Natural killer cell (primary cell): ENCODE measurements at regions not wholly inside any gene's neighbourhood (a gene's known extent, or its start where the extent isn't known, plus 50 kb on each side); places are given as distances from the start of the nearest gene placed in this dataset.

Source experiments
- ATAC-seq, 3 donors: fragments of 150-1000 bp in 2 of 3; fragments of 200-7000 bp in 1 of 3; cut with Tn5 transposase; 1 replicate in 1 of 3; 2 replicates in 2 of 3; pipeline ENCODE4 v1.10.0; 2021; ENCODE audit warnings: mild to moderate bottlenecking in 2 of 3, moderate library complexity in 2 of 3
- DNase-seq, 2 donors: peaks; one replicate each; pipeline versions ENCODE4 v3.0.0 to v3.0.0-alpha.2; 2013 to 2021; ENCODE audit warnings: mixed read lengths in 1 of 2
- H3K27ac ChIP-seq: one replicate; pipeline ENCODE4 v1.5.1; 2013; ENCODE audit warnings: mild to moderate bottlenecking, low read length
- H3K27me3 ChIP-seq: one replicate; pipeline ENCODE4 v1.6.1; 2013; ENCODE audit warnings: low read length; ENCODE audit not compliant: control insufficient read depth, insufficient read depth
- H3K36me3 ChIP-seq: one replicate; pipeline ENCODE4 v1.6.1; 2013; ENCODE audit warnings: low read length; ENCODE audit not compliant: control insufficient read depth, insufficient read depth
- H3K4me1 ChIP-seq: one replicate; pipeline ENCODE4 v1.6.1; 2013; ENCODE audit warnings: low read length; ENCODE audit not compliant: control insufficient read depth, insufficient read depth
- H3K4me3 ChIP-seq: one replicate; pipeline ENCODE4 v1.5.1; 2013; ENCODE audit warnings: low read length
- H3K9me3 ChIP-seq: one replicate; pipeline ENCODE4 v1.6.1; 2013; ENCODE audit warnings: low read length; ENCODE audit not compliant: control insufficient read depth, insufficient read depth
- H3K27ac Mint-ChIP-seq, 2 donors: one replicate each; pipeline ENCODE4 v1.8.0; 2022; ENCODE audit warnings: mild to moderate bottlenecking in 2 of 2, mixed read lengths in 2 of 2, moderate library complexity in 1 of 2
- H3K27me3 Mint-ChIP-seq, 2 donors: one replicate each; pipeline ENCODE4 v1.8.0; 2022; ENCODE audit warnings: low read depth in 2 of 2, mixed read lengths in 2 of 2
- H3K36me3 Mint-ChIP-seq: one replicate; pipeline ENCODE4 v1.8.0; 2022; ENCODE audit warnings: mixed read lengths
- H3K4me1 Mint-ChIP-seq, 2 donors: one replicate each; pipeline ENCODE4 v1.8.0; 2022; ENCODE audit warnings: mixed read lengths in 2 of 2
- H3K4me3 Mint-ChIP-seq: one replicate; pipeline ENCODE4 v1.8.0; 2022; ENCODE audit warnings: mild to moderate bottlenecking, moderate library complexity, mixed read lengths
- H3K9me3 Mint-ChIP-seq, 2 donors: one replicate each; pipeline ENCODE4 v1.8.0; 2022; ENCODE audit warnings: mixed read lengths in 2 of 2
- WGBS: methylation state at CpG from one replicate; pipeline ENCODE4 v1.1.7; 2013; ENCODE audit warnings: missing lambda C conversion rate; ENCODE audit not compliant: insufficient coverage; 5-methylcytosine and 5-hydroxymethylcytosine counted together
- intact Hi-C: fragments of 100-400 bp; cut with micrococcal nuclease; formaldehyde crosslinking; loops from one replicate; pipeline ENCODE4 v1.14.2; 2022
- TF ChIP-seq, protein P1 (sequence below): fragments of 200-600 bp; IDR thresholded peaks from one replicate; pipeline ENCODE4 v1.8.0; 2022; ENCODE audit warnings: antibody characterized with exemption

DNA sequence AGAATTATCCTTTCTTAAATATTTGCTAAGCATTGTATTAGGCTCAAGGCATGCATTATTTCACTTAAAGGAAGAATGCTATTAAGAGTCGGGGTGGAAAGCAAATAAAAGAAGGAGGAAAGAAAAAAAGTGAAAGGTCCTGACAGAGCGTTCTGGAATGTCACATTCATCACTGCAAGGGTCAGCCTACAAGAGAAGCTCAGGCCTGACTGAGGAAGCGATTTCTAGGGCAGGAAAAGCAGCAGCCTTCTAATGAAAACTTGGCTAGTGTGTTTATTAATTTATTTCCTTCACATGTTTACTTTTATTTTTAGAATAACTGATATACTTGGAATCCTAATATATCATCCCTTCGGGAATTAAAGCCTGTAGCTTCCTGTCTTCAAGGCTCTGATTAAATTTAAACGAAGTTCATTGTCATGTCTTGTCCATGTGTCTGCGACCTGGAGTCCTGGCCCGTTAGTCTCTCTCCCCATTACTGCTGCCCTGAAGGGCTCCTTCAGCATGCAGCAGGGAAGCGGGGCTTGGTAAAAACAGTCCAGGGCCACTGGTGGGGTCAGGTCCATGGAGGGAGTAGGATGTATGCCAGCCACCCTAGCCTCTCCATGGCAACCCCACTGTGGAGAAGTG is 119.2 kb upstream of the CCDC68 start:
- intact Hi-C loops, result no loop called here
- no peaks in the 10 kb centered on the region for H3K36me3 Mint-ChIP-seq
- 85% methylated on average over 8 of the region's 8 CpGs for WGBS

DNA sequence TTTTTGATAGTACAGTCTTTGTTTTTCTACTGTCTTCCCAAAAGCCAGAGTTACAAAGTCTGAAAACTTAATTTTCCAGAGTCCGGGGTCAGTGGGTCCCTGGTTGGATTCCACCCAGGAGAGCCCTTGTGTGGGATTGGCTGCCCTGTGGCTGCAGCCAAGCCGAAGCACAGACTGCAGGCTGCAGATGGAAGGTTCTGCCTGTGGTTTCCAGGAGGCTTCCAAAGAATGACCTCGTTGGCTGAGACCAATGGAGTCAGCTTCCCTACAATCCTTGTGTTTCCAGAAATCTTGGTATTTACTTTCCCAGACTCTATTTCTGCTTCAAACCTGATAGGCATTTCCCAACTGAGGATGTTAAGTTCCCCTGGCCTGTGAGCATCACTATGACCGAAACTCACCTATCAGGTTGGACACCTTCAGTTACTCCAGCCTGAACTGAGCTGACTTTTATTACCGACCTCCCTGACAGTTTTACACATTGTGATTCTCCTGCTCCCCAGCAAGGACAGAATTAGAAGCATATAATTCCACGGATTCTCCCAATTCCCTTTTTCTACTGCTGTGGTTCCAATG is 117.5 kb upstream of the CCDC68 start:
- Mint-ChIP-seq H3K27me3 (peaks cover 0 to 10% of the 10 kb centered on the region in 2 donors), H3K4me3 (no peak overlapping the region), H3K36me3 (no peaks in the 10 kb centered on the region), H3K4me1 (no peaks in the 10 kb centered on the region), H3K9me3 (no peaks in the 10 kb centered on the region), H3K27ac (no peak overlapping the region)
- TF ChIP-seq, protein P1, sequence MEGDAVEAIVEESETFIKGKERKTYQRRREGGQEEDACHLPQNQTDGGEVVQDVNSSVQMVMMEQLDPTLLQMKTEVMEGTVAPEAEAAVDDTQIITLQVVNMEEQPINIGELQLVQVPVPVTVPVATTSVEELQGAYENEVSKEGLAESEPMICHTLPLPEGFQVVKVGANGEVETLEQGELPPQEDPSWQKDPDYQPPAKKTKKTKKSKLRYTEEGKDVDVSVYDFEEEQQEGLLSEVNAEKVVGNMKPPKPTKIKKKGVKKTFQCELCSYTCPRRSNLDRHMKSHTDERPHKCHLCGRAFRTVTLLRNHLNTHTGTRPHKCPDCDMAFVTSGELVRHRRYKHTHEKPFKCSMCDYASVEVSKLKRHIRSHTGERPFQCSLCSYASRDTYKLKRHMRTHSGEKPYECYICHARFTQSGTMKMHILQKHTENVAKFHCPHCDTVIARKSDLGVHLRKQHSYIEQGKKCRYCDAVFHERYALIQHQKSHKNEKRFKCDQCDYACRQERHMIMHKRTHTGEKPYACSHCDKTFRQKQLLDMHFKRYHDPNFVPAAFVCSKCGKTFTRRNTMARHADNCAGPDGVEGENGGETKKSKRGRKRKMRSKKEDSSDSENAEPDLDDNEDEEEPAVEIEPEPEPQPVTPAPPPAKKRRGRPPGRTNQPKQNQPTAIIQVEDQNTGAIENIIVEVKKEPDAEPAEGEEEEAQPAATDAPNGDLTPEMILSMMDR, result no peak
- DNase-seq, result no peak
- Histone ChIP-seq H3K36me3 (no peaks in the 10 kb centered on the region), H3K4me3 (no peak overlapping the region), H3K4me1 (no peaks in the 10 kb centered on the region), H3K27me3 (no peaks in the 10 kb centered on the region), H3K27ac (no peak overlapping the region), H3K9me3 (no peaks in the 10 kb centered on the region)
- 86% methylated on average over 6 of the region's 6 CpGs for WGBS
- ATAC-seq, result no peak
- intact Hi-C loops, result no loop called here

More for the DNA sequence above, 119.2 kb upstream of the CCDC68 start:
- Mint-ChIP-seq H3K4me3 (no peak overlapping the region), H3K4me1 (no peaks in the 10 kb centered on the region), H3K27me3 (peaks cover 0 to 6% of the 10 kb centered on the region in 2 donors), H3K27ac (no peak overlapping the region), H3K9me3 (no peaks in the 10 kb centered on the region)
- no peak overlapping the region for H3K27ac ChIP-seq
- H3K36me3 ChIP-seq, result no peaks in the 10 kb centered on the region
- no peaks in the 10 kb centered on the region for H3K4me1 ChIP-seq
- no peak for DNase-seq
- no peak overlapping the region for H3K4me3 ChIP-seq
- TF ChIP-seq, protein P1, result no peak
- ATAC-seq, result no peak
- no peaks in the 10 kb centered on the region for H3K27me3 ChIP-seq
- no peaks in the 10 kb centered on the region for H3K9me3 ChIP-seq

DNA sequence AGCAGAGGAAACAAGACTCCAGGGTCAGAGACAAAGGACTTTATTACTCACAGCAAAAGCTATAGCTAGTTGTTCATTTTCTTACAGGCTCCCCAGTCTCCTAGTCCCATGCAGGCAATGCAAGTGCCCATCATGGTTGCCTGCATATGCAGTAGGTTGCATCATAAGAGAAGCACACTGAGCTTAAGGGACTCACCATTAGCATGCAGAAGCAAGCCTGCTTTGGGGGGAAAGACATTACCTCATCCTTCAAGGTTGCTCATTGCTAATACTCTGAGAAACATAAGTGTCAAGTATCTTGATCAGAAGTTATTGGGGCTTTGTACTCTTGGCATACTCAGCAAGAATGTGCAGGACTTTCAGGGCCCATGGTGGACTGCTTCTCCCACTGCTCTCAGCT is 114.6 kb upstream of the CCDC68 start:
- Mint-ChIP-seq H3K9me3 (no peaks in the 10 kb centered on the region), H3K4me3 (no peak overlapping the region), H3K36me3 (no peaks in the 10 kb centered on the region), H3K27me3 (peaks cover 0 to 7% of the 10 kb centered on the region in 2 donors), H3K27ac (no peak overlapping the region), H3K4me1 (no peaks in the 10 kb centered on the region)
- Histone ChIP-seq H3K27ac (no peak overlapping the region), H3K27me3 (no peaks in the 10 kb centered on the region), H3K4me1 (no peaks in the 10 kb centered on the region), H3K9me3 (no peaks in the 10 kb centered on the region), H3K4me3 (no peak overlapping the region), H3K36me3 (no peaks in the 10 kb centered on the region)
- DNase-seq (no peak), ATAC-seq (no peak)
- TF ChIP-seq, protein P1, result no peak
- intact Hi-C loops, result no loop called here

DNA sequence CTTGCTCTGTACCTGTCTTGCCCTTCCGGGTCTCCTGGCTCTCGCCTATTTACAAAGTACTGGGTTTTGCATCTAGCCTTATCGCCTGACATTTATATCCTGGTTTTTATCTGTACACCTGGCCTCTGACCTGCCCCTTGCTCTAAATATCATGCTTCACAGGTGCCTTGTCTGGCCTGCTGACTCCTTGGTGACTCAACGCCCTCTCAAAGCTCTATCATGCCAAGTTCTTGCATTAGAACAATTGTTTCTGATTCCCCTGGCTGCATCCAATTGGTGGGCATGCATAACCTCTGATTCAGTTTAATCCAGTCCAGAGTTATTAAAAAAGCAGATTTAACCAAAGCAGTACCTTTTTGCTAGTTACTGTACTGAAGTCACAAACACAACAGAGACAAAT is 113.9 kb upstream of the CCDC68 start:
- Mint-ChIP-seq H3K27ac (no peak overlapping the region), H3K9me3 (no peaks in the 10 kb centered on the region), H3K4me1 (no peaks in the 10 kb centered on the region), H3K27me3 (peaks cover 0 to 7% of the 10 kb centered on the region in 2 donors), H3K36me3 (no peaks in the 10 kb centered on the region), H3K4me3 (no peak overlapping the region)
- DNase-seq, result no peak
- 89% methylated on average over 4 of the region's 4 CpGs for WGBS
- H3K27ac ChIP-seq, result no peak overlapping the region
- no peak overlapping the region for H3K4me3 ChIP-seq
- no peaks in the 10 kb centered on the region for H3K9me3 ChIP-seq
- no peaks in the 10 kb centered on the region for H3K27me3 ChIP-seq
- intact Hi-C loops, result no loop called here
- H3K36me3 ChIP-seq, result no peaks in the 10 kb centered on the region
- ATAC-seq, result no peak
- no peaks in the 10 kb centered on the region for H3K4me1 ChIP-seq
- TF ChIP-seq, protein P1, result no peak
